ENCODE measurements at regions not wholly inside any gene's neighbourhood (a gene's known extent, or its start where the extent isn't known, plus 50 kb on each side); places are given as distances from the start of the nearest gene placed in this dataset.
"Not testable (repeated sequence)": the region's sequence is repeated elsewhere in the genome, so short reads cannot be mapped to it uniquely, and the experiment has no call there.

- peak; percentile 69 for DNase-seq
Measured at GRCh38 chrX:9349572-9350494, 115.0 kb upstream of the TBL1X start.

DNA sequence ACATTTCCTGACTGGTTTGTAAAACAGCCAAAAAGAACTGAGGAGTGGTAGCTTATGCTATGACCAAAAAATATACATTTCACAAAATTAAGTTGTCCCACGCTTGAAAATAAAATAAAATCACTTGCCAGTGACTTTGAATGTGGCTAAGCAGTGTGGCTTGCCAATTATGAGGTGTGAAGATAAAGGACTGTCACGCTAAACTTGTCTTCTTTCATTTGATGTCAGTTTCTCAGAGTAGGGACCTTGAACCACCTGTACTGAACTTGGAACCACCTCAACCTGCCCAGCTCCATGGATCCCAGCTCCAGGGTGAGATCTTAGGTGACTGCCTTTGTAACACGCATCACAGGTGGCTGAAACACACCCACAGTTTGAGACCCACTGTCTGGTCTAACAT lies 113.7 kb upstream of the TBL1X start:
- no peak for DNase-seq

DNA sequence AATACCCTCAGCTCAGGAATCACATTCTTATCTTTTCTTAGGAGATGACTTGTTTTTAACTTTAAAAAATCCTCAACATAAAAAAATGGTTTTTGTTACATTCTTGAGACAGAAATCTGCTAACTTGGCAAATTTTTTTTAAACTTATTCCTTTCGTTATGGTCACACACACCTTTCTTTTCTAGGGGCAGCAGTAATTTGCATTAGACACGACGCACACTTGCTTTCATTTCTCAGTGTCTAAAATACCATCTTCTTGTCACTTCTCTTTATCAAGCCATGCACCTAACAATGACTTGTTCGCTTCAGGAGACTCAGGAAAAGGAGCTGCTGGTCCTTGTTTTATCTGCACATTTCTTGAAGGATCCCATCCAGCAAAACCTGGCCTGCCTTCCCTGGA lies 112.6 kb upstream of the TBL1X start:
- no peak for DNase-seq

DNA sequence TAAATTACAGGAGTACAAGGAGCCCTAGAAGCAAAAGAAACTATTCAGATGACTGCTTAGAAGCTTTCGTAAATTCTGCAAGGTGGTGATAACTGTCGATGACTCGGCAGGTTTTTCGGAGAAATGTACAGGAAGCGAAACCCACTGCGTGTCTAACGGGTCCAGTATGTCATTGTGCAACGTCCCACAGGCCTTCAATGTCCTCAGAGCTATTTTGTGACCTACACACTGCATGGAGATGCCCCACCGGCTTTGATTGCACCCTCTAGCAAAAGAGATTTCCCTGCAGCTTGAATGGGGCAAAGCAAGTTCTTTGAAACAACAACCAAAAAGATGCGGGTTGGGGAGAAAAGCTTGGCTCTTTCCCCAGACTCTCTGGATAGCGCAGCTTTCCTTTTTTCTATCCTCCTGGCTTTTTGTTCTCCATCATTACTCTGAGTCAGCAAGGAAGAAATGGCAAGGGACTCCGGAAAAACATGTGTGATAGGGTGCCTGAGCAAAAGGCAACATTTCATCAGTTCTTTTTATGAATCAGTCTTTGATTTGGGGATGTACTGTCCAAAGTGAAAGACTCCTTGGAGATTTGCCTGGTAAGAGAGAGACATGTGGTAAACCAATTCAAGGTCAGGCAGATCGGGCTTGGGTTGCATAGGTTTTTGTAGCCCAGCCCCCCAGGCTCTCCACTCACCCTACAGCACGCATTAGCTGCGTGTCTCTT lies 112.0 kb upstream of the TBL1X start:
- DNase-seq, result peak; percentile 66

DNA sequence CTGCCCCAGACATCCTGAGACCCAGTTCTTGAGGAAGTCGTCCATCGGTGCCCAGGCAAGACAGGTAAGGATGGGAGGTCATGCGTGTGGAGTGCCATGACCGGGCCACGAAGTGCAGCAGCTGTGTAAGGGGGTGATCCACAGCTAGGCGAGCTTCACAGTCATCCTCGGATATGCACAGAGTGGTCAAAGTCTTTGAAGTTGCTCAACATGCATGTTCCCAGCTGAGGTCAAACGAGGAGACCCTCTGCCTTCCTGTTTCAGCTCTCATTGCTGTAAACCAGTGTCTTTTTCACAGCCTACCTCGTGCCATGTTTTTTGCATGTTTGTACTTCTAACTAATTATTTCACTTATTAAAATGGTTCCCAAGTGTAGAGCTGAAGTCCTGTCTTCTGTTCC lies 109.9 kb upstream of the TBL1X start:
- no peak for DNase-seq

DNA sequence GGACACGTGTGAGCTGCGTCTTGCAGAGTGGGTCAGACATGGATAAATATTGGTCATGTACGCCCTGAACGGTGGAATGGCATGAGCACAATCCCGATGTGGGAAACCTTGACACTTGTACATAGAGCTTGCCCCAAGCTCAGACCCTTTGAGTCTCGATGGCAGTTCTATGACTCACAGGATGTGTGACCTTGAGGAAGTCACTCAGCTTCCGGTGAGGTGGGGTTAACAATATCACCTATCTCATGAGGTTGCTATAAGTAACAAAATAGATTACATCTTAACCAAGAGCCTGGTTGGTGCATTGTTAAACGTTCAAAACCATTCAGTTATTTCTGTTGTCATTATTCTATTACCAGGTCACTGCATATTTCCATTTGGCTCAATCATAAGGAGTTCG lies 109.1 kb upstream of the TBL1X start:
- no peak for DNase-seq

- peak; percentile 24 for DNase-seq
Measured at GRCh38 chrX:9356846-9357245, 108.0 kb upstream of the TBL1X start.

DNA sequence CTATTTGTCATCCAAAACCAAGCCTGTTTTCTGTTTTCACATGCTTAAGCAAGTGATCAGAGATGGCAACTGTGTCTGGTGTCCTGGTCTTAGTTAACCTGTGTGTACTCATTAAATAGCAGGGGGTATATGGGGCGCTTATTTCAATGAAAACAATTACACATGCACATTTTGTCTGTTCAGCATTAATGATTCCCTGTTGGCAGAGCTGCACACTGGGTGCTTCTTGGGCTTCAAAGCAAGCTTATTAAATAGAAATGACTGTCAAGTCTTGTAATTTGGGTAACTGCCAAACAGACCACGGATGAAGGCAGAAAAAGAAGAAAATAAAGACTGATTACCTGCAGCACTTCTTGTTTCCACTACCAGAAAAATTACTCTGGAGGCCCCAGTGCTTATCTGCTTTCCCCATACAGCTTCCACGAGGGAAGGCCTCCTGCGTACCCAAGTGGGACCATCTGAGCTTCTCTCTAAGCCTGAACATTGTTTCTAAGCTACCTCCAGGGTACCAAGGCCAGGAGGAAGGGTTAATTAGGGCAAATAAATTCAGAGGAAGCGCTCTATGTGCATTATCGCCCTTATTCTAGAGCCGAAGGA lies 107.2 kb upstream of the TBL1X start:
- DNase-seq, result no peak

DNA sequence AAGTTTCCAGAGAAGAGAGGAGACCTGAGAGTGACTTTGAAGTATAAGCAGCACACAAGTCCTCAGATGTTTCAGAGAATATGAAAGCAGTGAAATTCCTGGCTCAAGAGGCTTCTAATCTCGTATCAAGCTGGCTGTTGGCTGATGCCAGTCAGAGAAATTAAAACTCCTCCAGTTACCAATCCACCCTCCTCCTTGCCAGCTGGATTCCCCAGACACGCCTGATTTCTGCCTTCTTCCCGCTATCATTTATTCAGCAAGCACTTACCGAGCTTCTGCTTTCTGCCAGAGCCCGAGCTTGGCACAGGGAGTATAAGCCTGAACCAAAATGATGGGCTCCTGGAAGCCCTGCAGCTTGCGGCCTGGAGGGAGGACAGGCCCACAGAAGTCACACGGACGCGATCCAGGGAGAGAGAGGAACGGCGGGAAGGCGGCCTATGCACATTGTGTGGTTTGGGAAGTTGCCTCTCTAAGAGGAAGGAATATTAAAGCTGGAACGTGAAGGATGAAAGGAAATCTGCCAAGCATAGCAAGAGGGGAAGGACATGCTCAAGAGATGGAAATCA lies 102.4 kb upstream of the TBL1X start:
- no peak for DNase-seq

DNA sequence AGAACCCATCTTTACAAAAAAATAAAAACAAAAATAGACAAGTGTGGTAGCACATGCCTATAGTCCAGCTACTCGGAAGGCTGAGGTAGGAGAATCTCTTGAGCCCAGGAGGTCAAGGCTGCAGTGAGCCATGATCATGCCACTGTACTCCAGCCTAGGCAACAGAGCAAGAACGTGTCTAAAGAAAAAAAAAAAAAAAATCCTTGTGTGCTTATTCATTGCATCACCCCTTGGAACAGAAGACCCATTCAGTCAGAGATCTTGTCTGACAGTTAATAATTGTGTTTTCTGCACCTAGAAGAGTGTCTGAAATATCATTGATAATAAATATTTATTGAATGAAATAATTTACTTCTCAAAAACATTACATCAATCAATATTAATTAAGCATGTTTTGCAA lies 97.4 kb upstream of the TBL1X start:
- no peak for DNase-seq

- no peak for DNase-seq
Measured at GRCh38 chrX:9368262-9368661, 96.6 kb upstream of the TBL1X start.

- no peak for DNase-seq
Measured at GRCh38 chrX:9369802-9370291, 95.0 kb upstream of the TBL1X start.

GRCh38 chrX:9370893-9371292 lies 94.0 kb upstream of the TBL1X start:
- DNase-seq, result no peak

- no peak for DNase-seq
Measured at GRCh38 chrX:9372866-9373265, 92.0 kb upstream of the TBL1X start.

DNA sequence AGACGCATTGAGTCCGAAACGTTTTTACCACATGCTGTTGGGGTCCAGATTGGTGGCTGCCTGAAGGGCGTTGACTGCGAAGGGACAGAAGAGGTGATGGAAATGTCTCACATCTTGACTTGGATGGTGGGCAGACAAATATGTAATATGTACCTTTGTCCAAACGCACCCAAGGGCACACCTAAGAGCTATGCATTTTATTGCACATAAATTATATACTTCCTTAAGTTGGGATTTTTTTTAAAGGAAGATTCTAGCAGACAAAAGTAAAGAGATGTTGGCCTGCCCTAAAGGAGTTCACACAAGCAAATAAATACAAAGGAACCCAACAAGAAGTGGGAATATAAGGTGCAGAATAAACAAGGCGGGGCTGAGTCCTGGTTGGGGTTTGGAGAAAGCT lies 91.1 kb upstream of the TBL1X start:
- no peak for DNase-seq

DNA sequence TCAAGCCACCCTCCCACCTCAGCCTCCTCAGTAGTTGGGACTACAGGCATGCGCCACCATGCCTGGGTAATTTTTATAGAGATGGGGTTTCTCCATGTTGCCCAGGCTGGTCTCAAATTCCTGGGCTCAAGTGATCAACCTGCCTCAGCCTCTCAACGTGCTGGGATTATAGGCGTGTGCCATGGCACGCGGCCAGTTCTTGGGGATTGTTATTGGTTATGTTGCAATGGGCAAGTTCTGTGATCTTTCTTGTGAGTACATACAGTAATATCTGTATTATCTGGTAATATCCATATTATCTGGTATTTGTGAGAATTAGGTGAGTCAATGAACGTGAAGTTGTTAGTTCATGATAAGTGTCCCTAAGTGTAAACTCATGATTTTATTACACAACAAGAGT lies 90.3 kb upstream of the TBL1X start:
- no peak for DNase-seq

- no peak for DNase-seq
Measured at GRCh38 chrX:9376111-9376510, 88.7 kb upstream of the TBL1X start.

GRCh38 chrX:9377216-9377615 lies 87.6 kb upstream of the TBL1X start:
- DNase-seq, result not testable (repeated sequence)

GRCh38 chrX:9378980-9379696 lies 85.7 kb upstream of the TBL1X start:
- DNase-seq, result peak; percentile 54

GRCh38 chrX:9379697-9380551 lies 84.9 kb upstream of the TBL1X start:
- peak; percentile 43 for DNase-seq

GRCh38 chrX:9383655-9384054 lies 81.2 kb upstream of the TBL1X start:
- no peak for DNase-seq

DNA sequence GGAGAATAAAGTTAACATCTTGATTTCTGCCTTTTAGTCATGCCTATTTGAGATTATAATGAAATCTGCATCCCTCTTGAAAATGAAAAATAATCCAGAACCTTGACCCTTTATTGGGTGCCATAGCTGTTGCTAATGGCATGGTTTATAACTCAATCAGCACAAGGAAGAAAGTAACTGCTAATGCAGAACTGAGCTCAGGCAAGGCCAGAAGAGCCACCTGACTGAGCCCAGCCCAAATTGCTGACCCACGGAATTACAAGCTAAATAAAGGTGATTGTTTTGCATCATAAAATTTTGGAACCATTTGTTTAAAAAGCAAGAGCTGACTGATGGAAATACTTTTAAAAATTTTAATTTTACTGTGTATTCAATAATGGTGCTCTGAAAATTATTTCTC lies 76.4 kb upstream of the TBL1X start:
- DNase-seq, result no peak
